GM12892 (cell line): ENCODE measurements at regions not wholly inside any gene's neighbourhood (a gene's known extent, or its start where the extent isn't known, plus 50 kb on each side); places are given as distances from the start of the nearest gene placed in this dataset.
"Not testable (repeated sequence)": the region's sequence is repeated elsewhere in the genome, so short reads cannot be mapped to it uniquely, and the experiment has no call there.

Source experiments
- POLR2A ChIP-seq: IDR thresholded peaks from 2 replicates; pipeline ENCODE4 v1.6.1; 2011; ENCODE audit warnings: low read depth, low read length, control low read depth
- POLR2AphosphoS5 ChIP-seq: IDR thresholded peaks from 2 replicates; pipeline ENCODE4 v1.6.1; 2011; ENCODE audit warnings: low read depth, low read length, control low read depth
- TAF1 ChIP-seq: IDR thresholded peaks from 2 replicates; pipeline ENCODE4 v1.6.1; 2011; ENCODE audit warnings: low read depth, mild to moderate bottlenecking, control low read depth, low read length, borderline replicate concordance

- not testable (repeated sequence) for TF ChIP-seq TAF1, POLR2A, POLR2AphosphoS5
Observed at GRCh38 chr10:120187168-120187567, 269.9 kb upstream of the PLPP4 start.
